Ectodermal cell (in vitro differentiated cells): ENCODE measurements at regions not wholly inside any gene's neighbourhood (a gene's known extent, or its start where the extent isn't known, plus 50 kb on each side); places are given as distances from the start of the nearest gene placed in this dataset.

Experiments
- H3K27ac ChIP-seq: 2 replicates; pipeline ENCODE4 v1.7.0; 2013; ENCODE audit warnings: mild to moderate bottlenecking, low read depth, low read length; ENCODE audit not compliant: insufficient read depth, poor library complexity, severe bottlenecking
- H3K27me3 ChIP-seq: 2 replicates; pipeline ENCODE4 v1.7.0; 2013; ENCODE audit warnings: mild to moderate bottlenecking, low read length; ENCODE audit not compliant: insufficient read depth, control insufficient read depth, poor library complexity, severe bottlenecking
- H3K36me3 ChIP-seq: one replicate; pipeline ENCODE4 v1.7.0; 2013; ENCODE audit warnings: low read length; ENCODE audit not compliant: control insufficient read depth, insufficient read depth
- H3K4me1 ChIP-seq: one replicate; pipeline ENCODE4 v1.7.0; 2013; ENCODE audit warnings: low read length; ENCODE audit not compliant: control insufficient read depth, insufficient read depth
- H3K4me3 ChIP-seq: 2 replicates; pipeline ENCODE4 v1.7.0; 2013; ENCODE audit warnings: low read depth, low read length, control low read depth; ENCODE audit not compliant: insufficient read depth
- H3K9me3 ChIP-seq: 2 replicates; pipeline ENCODE4 v1.7.0; 2013; ENCODE audit warnings: mild to moderate bottlenecking, low read length, moderate library complexity; ENCODE audit not compliant: control insufficient read depth
- WGBS, 2 experiments: methylation state at CpG; one replicate each; pipeline ENCODE4 v1.1.7; 2013; ENCODE audit warnings: missing lambda C conversion rate in 2 of 2; 5-methylcytosine and 5-hydroxymethylcytosine counted together

- H3K27me3 ChIP-seq: no peaks in the 10 kb centered on the region
- no peaks in the 10 kb centered on the region for H3K4me1 ChIP-seq
- WGBS, 2 experiments: 94 to 100% methylated on average over 1 of the region's 1 CpG
- H3K36me3 ChIP-seq: no peaks in the 10 kb centered on the region
- no peak overlapping the region for H3K4me3 ChIP-seq
- no peak overlapping the region for H3K27ac ChIP-seq
- H3K9me3 ChIP-seq: no peaks in the 10 kb centered on the region
Observed at GRCh38 chr6:77361018-77361417, 102.3 kb downstream of the HTR1B start.

- Histone ChIP-seq H3K27me3 (no peaks in the 10 kb centered on the region), H3K36me3 (no peaks in the 10 kb centered on the region), H3K27ac (no peak overlapping the region)
Observed at GRCh38 chr6:77356821-77357220, 106.5 kb downstream of the HTR1B start.

GRCh38 chr6:77354581-77354980 lies 108.7 kb downstream of the HTR1B start:
- no peaks in the 10 kb centered on the region for H3K4me1 ChIP-seq

More at GRCh38 chr6:77356821-77357220, 106.5 kb downstream of the HTR1B start:
- no peak overlapping the region for H3K4me3 ChIP-seq
- H3K4me1 ChIP-seq: no peaks in the 10 kb centered on the region
- no peaks in the 10 kb centered on the region for H3K9me3 ChIP-seq

GRCh38 chr6:77353129-77353528 lies 110.2 kb downstream of the HTR1B start:
- Histone ChIP-seq H3K36me3 (no peaks in the 10 kb centered on the region), H3K27ac (no peak overlapping the region), H3K9me3 (no peaks in the 10 kb centered on the region), H3K4me3 (no peak overlapping the region), H3K4me1 (no peaks in the 10 kb centered on the region), H3K27me3 (no peaks in the 10 kb centered on the region)

More at GRCh38 chr6:77354581-77354980, 108.7 kb downstream of the HTR1B start:
- no peak overlapping the region for H3K27ac ChIP-seq
- H3K4me3 ChIP-seq: no peak overlapping the region
- H3K27me3 ChIP-seq: no peaks in the 10 kb centered on the region
- no peaks in the 10 kb centered on the region for H3K36me3 ChIP-seq
- no peaks in the 10 kb centered on the region for H3K9me3 ChIP-seq

- H3K9me3 ChIP-seq: no peaks in the 10 kb centered on the region
- no peaks in the 10 kb centered on the region for H3K4me1 ChIP-seq
- H3K27ac ChIP-seq: no peak overlapping the region
- H3K36me3 ChIP-seq: no peaks in the 10 kb centered on the region
- no peak overlapping the region for H3K4me3 ChIP-seq
- WGBS, 2 experiments: 92 to 93% methylated on average over 4 of the region's 4 CpGs
- H3K27me3 ChIP-seq: no peaks in the 10 kb centered on the region
Observed at GRCh38 chr6:77341058-77341986, 122.0 kb downstream of the HTR1B start.

- Histone ChIP-seq H3K9me3 (no peaks in the 10 kb centered on the region), H3K27me3 (no peaks in the 10 kb centered on the region), H3K4me3 (no peak overlapping the region), H3K4me1 (no peaks in the 10 kb centered on the region), H3K27ac (no peak overlapping the region), H3K36me3 (no peaks in the 10 kb centered on the region)
- WGBS, 2 experiments: 82 to 84% methylated on average over 4 of the region's 4 CpGs
Observed at GRCh38 chr6:77340331-77340730, 123.0 kb downstream of the HTR1B start.

- Histone ChIP-seq H3K9me3 (no peaks in the 10 kb centered on the region), H3K4me1 (no peaks in the 10 kb centered on the region), H3K27ac (no peak overlapping the region), H3K4me3 (no peak overlapping the region), H3K36me3 (no peaks in the 10 kb centered on the region), H3K27me3 (no peaks in the 10 kb centered on the region)
- WGBS, 2 experiments: 95% methylated on average over 2 of the region's 2 CpGs
Observed at GRCh38 chr6:77339926-77340325, 123.4 kb downstream of the HTR1B start.

- H3K9me3 ChIP-seq: no peaks in the 10 kb centered on the region
- H3K27ac ChIP-seq: no peak overlapping the region
- H3K36me3 ChIP-seq: no peaks in the 10 kb centered on the region
- H3K4me1 ChIP-seq: no peaks in the 10 kb centered on the region
- H3K4me3 ChIP-seq: no peak overlapping the region
- no peaks in the 10 kb centered on the region for H3K27me3 ChIP-seq
Observed at GRCh38 chr6:77337392-77337791, 125.9 kb downstream of the HTR1B start.

- no peaks in the 10 kb centered on the region for H3K36me3 ChIP-seq
- no peak overlapping the region for H3K27ac ChIP-seq
- no peaks in the 10 kb centered on the region for H3K27me3 ChIP-seq
- H3K4me3 ChIP-seq: no peak overlapping the region
- 94 to 95% methylated on average over 3 of the region's 3 CpGs for WGBS, 2 experiments
- H3K9me3 ChIP-seq: no peaks in the 10 kb centered on the region
- no peaks in the 10 kb centered on the region for H3K4me1 ChIP-seq
Observed at GRCh38 chr6:77334093-77334492, 129.2 kb downstream of the HTR1B start.

GRCh38 chr6:77332915-77333623 lies 130.2 kb downstream of the HTR1B start:
- no peak overlapping the region for H3K27ac ChIP-seq
- 94 to 95% methylated on average over 15 of the region's 15 CpGs for WGBS, 2 experiments
- H3K4me3 ChIP-seq: no peak overlapping the region
- no peaks in the 10 kb centered on the region for H3K36me3 ChIP-seq
- no peaks in the 10 kb centered on the region for H3K27me3 ChIP-seq
- no peaks in the 10 kb centered on the region for H3K9me3 ChIP-seq
- H3K4me1 ChIP-seq: no peaks in the 10 kb centered on the region
